GM13976 (cell line): ENCODE measurements at regions not wholly inside any gene's neighbourhood (a gene's known extent, or its start where the extent isn't known, plus 50 kb on each side); places are given as distances from the start of the nearest gene placed in this dataset.
"Not testable (repeated sequence)": the region's sequence is repeated elsewhere in the genome, so short reads cannot be mapped to it uniquely, and the experiment has no call there.

Experiments used
- DNase-seq: peaks from one replicate; pipeline ENCODE4 v3.0.0; 2012; ENCODE audit warnings: low spot score
- in situ Hi-C: fragments of 300-500 bp; cut with MboI; formaldehyde crosslinking; loops from one replicate; pipeline ENCODE4 v1.12.0; 2022; ENCODE audit warnings: low sequenced_read_pairs, mixed read lengths, inconsistent platforms; ENCODE audit not compliant: unreplicated experiment
- TF ChIP-seq, protein P1 (sequence below): IDR thresholded peaks from 2 replicates; pipeline ENCODE4 v1.5.1; 2012; ENCODE audit warnings: borderline replicate concordance, mild to moderate bottlenecking; ENCODE audit not compliant: insufficient read depth; ENCODE audit errors: extremely low read depth, missing control alignments, control extremely low read depth

DNA sequence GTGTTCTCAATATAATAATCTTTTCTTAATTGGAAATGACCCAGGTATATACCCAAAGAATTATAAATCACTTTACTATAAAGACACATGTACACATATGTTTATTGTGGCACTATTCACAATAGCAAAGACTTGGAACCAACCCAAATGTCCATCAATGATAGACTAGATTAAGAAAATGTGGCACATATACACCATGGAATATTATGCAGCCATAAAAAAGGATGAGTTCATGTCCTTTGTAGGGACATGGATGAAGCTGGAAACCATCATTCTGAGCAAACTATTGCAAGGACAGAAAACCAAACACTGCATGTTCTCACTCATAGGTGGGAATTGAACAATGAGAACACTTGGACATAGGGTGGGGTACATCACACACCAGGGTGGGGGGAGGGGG lies 56.8 kb downstream of the SCGB2B2 start:
- in situ Hi-C loops, DNase-seq: not testable (repeated sequence)

DNA sequence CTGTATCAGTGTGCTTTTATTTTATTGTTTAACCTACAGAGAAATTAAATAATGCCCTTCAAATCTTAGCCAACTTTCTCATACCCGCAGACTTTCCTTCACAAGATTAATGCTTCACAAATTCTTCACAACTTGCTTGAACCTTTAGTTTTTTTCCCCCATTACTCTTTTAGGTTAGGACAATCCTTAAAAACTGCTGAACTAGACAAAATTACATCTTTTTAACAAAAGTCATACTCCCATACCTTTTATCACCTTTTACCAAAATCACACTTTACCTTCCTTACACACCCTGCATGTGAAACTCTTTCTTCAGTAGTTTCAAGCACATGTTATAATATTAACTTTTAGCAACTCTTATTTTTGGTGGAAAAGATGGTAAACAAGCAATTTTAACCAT lies 58.5 kb downstream of the SCGB2B2 start:
- no peak for DNase-seq
- TF ChIP-seq, protein P1, sequence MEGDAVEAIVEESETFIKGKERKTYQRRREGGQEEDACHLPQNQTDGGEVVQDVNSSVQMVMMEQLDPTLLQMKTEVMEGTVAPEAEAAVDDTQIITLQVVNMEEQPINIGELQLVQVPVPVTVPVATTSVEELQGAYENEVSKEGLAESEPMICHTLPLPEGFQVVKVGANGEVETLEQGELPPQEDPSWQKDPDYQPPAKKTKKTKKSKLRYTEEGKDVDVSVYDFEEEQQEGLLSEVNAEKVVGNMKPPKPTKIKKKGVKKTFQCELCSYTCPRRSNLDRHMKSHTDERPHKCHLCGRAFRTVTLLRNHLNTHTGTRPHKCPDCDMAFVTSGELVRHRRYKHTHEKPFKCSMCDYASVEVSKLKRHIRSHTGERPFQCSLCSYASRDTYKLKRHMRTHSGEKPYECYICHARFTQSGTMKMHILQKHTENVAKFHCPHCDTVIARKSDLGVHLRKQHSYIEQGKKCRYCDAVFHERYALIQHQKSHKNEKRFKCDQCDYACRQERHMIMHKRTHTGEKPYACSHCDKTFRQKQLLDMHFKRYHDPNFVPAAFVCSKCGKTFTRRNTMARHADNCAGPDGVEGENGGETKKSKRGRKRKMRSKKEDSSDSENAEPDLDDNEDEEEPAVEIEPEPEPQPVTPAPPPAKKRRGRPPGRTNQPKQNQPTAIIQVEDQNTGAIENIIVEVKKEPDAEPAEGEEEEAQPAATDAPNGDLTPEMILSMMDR = no peak
- in situ Hi-C loops = no loop called here

DNA sequence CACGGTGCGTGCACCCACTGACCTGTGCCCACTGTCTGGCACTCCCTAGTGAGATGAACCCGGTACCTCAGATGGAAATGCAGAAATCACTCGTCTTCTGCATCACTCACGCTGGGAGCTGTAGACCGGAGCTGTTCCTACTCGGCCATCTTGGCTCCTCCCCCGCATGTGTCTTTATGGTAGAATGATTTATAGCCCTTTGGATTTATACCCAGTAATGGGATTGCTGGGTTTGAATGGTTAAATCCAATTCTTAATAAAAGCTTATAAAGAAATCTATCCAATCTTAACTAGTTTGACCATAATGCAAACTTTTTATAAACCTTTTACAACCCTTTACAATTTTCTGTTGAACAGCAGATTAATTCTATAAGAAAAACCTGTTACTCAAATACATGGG lies 59.0 kb downstream of the SCGB2B2 start:
- DNase-seq, in situ Hi-C loops: not testable (repeated sequence)

DNA sequence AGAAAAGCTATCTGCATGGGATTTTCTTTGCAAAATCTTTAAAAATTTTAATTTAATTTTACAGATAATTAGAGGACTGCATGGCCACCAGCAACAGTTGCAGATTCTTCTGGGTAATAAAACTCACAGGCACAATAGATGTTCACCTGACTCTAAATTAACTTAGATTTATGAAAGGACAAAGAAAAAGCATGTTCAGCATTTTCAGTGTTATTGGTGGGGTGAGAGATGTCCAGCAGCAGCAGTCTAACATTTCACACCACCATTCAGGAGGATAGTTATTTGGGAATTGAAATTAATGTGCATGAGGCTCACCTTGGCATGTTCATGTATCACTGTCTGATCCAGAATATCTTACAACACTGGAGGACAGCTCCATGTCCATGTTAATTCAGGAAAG lies 74.0 kb downstream of the SCGB2B2 start:
- in situ Hi-C loops = no loop called here
- no peak for DNase-seq
- TF ChIP-seq, protein P1 = no peak

DNA sequence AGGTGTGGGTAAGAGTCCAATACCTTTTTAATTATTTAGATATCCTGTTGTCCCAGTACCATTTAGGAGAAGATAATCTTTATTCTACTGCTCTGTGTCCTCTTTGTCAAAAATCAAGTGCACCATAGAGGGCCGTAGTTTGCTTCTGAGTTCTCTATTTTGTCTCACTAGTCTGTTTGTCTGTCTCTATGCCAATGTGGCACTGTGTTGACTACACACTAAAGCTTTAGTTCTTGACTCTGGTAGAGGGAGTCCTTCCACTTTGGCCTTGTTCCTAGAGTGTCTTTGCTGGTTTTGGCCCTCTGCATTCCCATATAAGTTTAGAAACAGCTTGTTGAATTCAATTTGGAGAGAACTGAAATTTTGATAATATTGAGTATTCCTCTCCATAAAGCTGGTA lies 75.9 kb downstream of the SCGB2B2 start:
- TF ChIP-seq, protein P1 = no peak

DNA sequence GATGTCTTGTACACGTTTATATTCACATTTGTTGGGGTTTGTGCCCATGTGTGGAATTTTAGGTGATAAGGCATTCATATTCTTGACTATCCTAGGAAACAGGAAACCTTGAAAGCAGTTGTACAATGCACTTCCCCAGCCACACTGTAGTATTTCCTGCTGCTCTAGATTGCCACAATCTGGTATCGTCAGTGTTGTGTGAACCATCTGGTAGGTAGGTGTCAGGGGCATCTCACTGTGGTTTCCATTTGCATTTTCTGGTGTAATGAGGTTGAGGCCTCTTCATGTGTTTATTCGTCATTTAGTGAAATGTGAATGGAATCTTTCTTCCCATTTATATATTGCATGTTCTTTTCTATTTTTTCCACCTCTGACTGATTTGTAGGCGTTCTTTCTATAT lies 76.6 kb downstream of the SCGB2B2 start:
- no peak for DNase-seq
- TF ChIP-seq, protein P1 = no peak
- in situ Hi-C loops = no loop called here

More for the DNA sequence above, 75.9 kb downstream of the SCGB2B2 start:
- in situ Hi-C loops = no loop called here
- DNase-seq = no peak

DNA sequence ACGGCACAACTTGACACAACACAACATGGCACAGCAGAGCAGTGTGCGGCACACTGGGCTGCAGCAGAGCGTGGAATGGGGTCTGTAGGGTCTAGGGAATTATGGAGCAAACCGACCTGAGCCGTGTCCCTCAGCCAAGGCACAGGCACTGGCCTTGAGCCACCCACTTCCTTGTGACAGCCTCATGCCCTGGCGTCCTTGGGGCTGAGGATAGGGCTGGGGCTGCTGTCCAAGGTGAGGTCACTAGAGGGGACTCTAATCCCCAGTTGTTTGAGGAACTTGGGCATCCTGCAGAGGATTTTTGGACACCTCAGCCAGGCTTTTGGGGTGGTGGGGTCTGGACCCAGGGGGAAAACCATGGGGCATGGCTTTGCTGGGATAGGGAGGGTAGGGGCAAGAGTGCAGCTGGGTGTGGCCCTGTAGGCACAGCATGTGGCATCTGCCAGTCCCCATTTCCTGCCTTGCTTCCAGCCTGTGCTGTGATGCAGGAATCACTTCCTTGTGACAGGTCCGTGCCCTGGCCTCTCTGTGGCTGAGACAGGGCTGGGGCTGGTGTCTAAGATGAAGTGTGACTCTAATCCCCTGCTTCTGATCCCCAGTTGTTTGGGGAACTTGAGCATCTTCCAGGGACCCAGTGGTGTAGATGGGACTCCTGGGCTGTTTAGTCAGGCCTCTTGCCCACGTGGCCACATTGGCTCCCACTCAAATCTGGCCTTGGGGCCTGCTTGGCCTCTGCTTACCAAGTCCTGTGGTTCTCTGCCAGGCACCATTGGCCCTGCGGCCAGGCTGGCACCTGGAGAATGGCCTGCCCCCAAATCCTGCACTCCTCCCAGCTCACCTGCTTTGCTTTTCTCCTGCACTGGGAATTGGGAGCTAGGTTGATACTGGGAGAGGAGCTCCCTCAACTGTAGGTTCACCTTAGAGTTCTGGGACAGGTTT lies 78.5 kb downstream of the SCGB2B2 start:
- TF ChIP-seq, protein P1 = no peak
- in situ Hi-C loops = no loop called here

More for the DNA sequence above, 78.5 kb downstream of the SCGB2B2 start:
- DNase-seq = peak; percentile 7
